GM13977 (cell line): ENCODE measurements at regions not wholly inside any gene's neighbourhood (a gene's known extent, or its start where the extent isn't known, plus 50 kb on each side); places are given as distances from the start of the nearest gene placed in this dataset.
A peak's percentile ranks its signal among the peaks of the same experiment; 100 is the strongest.

Source experiments
- DNase-seq: peaks from one replicate; pipeline ENCODE4 v3.0.0; 2012; ENCODE audit warnings: low spot score
- in situ Hi-C: fragments of 300-500 bp; cut with MboI; formaldehyde crosslinking; loops from one replicate; pipeline ENCODE4 v1.12.0; 2022; ENCODE audit warnings: low sequenced_read_pairs, low pct_unique_long_range_greater_than_20kb, mixed read lengths, inconsistent platforms; ENCODE audit not compliant: unreplicated experiment
- TF ChIP-seq, protein P1 (sequence below): IDR thresholded peaks from 2 replicates; pipeline ENCODE4 v1.5.1; 2012; ENCODE audit warnings: mild to moderate bottlenecking, control low read depth; ENCODE audit not compliant: insufficient read depth; ENCODE audit errors: extremely low read depth, missing control alignments

DNA sequence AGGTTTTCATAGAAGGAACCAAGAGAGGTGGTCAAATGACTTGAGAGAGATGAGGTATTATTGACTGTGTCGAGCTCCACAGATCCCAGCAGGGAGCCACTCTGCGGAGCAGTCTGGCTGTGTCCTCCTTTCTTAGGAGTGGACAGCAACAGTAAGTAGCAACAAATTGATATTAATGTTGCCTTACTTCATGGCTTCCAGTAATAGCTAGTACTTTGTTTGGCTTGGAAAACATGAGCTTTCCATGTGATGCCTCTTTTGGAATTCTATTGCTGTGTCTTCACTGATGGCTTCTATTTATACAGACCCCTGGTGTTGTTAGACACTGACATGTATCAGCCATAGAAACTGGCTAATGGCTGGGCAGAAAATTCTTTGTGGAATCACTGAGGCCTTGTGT is 531.2 kb upstream of the CCDC196 start:
- TF ChIP-seq, protein P1, sequence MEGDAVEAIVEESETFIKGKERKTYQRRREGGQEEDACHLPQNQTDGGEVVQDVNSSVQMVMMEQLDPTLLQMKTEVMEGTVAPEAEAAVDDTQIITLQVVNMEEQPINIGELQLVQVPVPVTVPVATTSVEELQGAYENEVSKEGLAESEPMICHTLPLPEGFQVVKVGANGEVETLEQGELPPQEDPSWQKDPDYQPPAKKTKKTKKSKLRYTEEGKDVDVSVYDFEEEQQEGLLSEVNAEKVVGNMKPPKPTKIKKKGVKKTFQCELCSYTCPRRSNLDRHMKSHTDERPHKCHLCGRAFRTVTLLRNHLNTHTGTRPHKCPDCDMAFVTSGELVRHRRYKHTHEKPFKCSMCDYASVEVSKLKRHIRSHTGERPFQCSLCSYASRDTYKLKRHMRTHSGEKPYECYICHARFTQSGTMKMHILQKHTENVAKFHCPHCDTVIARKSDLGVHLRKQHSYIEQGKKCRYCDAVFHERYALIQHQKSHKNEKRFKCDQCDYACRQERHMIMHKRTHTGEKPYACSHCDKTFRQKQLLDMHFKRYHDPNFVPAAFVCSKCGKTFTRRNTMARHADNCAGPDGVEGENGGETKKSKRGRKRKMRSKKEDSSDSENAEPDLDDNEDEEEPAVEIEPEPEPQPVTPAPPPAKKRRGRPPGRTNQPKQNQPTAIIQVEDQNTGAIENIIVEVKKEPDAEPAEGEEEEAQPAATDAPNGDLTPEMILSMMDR, result no peak
- no peak for DNase-seq
- in situ Hi-C loops, result loop anchor here (10.0 to 25.0 kb wide), 2 partner anchors 543 to 790 kb away; partner anchors contain the start of gene FUT8

DNA sequence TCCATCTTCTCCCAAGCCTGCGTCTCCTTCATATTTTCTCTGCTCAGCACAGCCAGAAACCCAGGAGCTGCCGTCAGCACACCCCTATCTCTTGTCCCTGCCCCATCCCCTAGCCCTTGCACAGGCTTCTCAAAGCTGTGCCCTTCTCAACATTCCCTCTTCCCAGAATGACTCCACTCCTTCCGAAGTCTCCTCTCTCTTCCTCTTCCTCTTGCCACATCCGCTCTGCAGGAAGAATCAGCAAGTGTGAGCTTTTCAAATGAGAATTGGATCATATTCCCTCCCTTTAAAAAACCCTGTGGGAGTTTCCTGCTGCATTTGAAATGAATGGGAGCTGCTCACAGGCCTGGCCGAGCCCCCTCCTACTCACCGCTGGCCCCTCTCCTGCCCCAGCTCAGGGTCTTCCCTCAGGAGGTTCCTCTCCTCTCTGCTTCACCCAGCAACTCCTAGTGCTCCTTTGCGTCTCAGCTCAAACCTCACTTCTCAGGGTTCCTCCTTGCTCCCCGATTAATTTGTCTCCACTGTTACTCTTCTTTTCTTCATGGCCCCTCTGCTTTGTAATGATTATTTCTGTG is 528.5 kb upstream of the CCDC196 start:
- TF ChIP-seq, protein P1, result no peak
- in situ Hi-C loops, result loop anchor here (10.0 to 25.0 kb wide), 2 partner anchors 545 to 793 kb away; partner anchors contain the start of gene FUT8
- DNase-seq, result no peak

DNA sequence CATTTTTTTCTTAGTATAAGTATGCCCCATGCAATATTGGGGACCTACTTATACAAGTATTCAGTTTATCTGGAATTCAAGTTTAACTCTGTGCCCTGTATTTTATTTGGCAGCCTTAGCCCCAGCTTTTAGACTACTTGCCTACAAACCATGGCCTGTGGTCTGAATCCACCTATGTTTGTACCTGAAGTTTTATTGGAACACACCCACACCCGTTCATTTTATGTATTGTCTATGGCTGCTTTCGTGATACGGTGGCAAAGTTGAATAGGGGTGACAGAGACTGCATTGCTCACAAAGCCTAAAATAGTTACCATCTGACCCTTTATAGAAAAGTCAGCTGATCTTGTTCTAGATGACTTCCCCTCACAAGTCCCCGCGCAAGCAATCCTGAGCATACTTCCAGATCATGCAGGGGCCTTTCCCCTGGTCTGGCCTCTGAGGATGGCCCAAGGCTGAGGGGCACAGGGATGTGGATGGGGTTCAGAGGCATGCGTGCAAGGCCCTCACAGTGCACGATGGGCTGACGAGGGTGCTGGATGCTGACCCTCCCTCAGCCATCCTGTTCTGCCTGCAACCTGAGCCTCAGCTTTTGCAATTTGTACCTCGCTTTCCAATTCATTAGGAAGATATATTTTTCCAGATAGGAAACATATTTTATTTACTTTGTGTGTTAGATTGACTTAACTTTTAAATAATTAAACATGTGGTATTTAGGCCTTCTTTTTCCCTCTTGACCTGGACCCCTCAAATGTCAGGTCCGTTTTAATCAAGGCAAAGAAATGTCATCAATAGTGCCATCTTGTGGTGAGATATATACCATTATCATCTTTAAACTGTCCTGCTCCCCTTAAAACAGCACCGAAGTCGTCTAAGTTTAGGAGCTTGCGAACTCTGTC is 527.3 kb upstream of the CCDC196 start:
- DNase-seq, result peak; percentile 42
- in situ Hi-C loops, result loop anchor here (10.0 to 25.0 kb wide), 2 partner anchors 547 to 794 kb away; partner anchors contain the start of gene FUT8

DNA sequence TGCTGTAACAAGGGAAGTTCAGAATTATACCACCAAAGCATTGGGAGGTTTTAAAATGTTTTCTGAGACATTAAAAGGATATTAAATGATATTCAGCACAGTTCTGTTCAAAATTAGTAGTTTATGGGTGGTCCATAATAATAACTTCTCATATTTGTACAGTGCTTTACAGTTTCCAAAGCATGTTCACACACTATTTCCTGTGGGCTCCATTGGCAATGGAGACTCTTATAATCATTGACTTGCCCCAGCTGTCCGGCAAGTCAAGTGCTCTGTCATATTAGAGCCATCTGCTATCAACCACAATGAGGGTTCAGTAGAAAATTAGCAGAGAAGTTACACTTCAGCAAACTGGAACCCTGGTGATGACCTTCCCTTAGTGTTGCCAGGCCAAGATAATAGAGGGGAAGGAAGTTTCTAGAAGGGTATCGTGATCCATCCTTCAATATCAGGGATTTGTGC is 526.6 kb upstream of the CCDC196 start:
- TF ChIP-seq, protein P1, result no peak
- DNase-seq, result no peak
- in situ Hi-C loops, result loop anchor here (10.0 to 25.0 kb wide), 2 partner anchors 547 to 795 kb away; partner anchors contain the start of gene FUT8

More for the DNA sequence above, 527.3 kb upstream of the CCDC196 start:
- TF ChIP-seq, protein P1, result peak; percentile 52

DNA sequence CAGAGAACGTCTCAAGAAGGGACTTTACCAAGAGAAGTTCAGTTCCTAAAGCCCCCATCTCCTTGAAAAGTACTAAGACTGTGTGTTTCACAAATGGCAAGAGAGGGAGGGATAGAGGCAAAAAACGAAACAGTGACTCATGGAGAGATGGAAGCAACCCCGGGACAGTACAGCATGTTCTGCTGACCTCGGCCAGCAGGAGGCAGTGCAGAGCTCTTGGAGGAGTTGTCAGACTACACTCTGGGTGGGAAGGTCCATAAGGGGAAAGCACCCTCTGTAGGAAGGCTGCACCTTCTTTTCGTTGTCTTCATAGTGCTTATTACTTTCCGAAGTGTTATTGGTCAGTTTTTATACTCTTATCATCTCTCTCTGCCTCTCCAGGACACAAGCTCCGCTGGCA is 525.2 kb upstream of the CCDC196 start:
- in situ Hi-C loops, result loop anchor here (25.0 kb wide), 1 partner anchor 549 kb away; the partner anchor contains the start of gene FUT8
- DNase-seq, result peak; percentile 53
- TF ChIP-seq, protein P1, result peak; percentile 78

DNA sequence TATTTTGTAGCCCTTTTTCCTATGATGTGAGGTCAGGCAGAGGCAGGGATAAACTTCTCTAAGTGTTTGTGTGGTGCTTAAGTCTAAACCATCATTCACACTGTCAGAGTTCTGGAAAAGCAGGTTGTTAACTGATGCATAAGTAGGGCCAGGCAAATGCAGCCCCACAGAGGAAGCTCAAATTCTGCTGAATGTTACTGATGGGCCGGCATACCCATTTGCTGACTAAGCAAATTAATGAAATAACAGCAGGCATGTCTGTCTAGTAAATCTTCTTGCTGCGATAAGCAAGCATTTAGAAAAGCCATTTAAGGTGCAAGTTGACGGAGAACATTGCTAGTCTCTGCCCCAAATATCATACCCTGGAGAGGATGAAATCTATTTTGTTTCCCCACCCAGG is 523.2 kb upstream of the CCDC196 start:
- TF ChIP-seq, protein P1, result no peak
- DNase-seq, result no peak
- in situ Hi-C loops, result loop anchor here (25.0 kb wide), 1 partner anchor 551 kb away; the partner anchor contains the start of gene FUT8
